ENCODE measurements at regions not wholly inside any gene's neighbourhood (a gene's known extent, or its start where the extent isn't known, plus 50 kb on each side); places are given as distances from the start of the nearest gene placed in this dataset.

DNA sequence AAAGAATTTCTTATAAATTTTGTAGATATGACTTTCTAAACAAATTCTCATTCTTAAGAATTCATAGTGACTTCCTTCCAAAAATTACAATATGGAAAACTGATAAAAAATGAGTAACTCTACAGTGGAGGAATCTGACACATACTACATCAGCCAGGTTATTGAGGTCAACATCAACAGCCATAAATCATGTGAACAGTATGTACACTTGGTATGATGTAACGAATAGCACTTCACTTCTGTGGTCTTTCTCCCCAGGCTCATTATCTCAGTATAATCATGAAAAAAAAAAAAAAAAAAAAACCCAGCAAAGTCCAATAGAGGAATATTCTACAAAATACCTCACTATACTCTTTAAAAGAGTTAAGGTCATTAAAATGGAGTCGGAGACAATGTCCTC, 111.2 kb upstream of the SUCLG2 start:
- BruUV-seq (replicated peaks), result no TSS peak
- CTCF ChIA-PET (ENCODE audit: unreplicated experiment), result no interaction called here
- TF ChIP-seq, protein P1, sequence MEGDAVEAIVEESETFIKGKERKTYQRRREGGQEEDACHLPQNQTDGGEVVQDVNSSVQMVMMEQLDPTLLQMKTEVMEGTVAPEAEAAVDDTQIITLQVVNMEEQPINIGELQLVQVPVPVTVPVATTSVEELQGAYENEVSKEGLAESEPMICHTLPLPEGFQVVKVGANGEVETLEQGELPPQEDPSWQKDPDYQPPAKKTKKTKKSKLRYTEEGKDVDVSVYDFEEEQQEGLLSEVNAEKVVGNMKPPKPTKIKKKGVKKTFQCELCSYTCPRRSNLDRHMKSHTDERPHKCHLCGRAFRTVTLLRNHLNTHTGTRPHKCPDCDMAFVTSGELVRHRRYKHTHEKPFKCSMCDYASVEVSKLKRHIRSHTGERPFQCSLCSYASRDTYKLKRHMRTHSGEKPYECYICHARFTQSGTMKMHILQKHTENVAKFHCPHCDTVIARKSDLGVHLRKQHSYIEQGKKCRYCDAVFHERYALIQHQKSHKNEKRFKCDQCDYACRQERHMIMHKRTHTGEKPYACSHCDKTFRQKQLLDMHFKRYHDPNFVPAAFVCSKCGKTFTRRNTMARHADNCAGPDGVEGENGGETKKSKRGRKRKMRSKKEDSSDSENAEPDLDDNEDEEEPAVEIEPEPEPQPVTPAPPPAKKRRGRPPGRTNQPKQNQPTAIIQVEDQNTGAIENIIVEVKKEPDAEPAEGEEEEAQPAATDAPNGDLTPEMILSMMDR (conservative IDR thresholded peaks at IDR 0.05; ENCODE audit: low read length), result no peak
- TF ChIP-seq EZH2phosphoT487 (IDR thresholded peaks at IDR 0.05; ENCODE audit: borderline replicate concordance, low read depth, low read length), result no peak
- H3K4me3 ChIP-seq (ENCODE audit: low read depth, low read length, poor library complexity, severe bottlenecking), result no peak overlapping the region
- H4K20me1 ChIP-seq (ENCODE audit: insufficient read depth, low read length), result no peaks in the 10 kb centered on the region
- no peaks in the 10 kb centered on the region for H3K9me2 ChIP-seq (ENCODE audit: insufficient read depth, low read length)
- H3K27ac ChIP-seq (ENCODE audit: low read depth, low read length, poor library complexity, severe bottlenecking), result no peak overlapping the region
- no peak overlapping the region for H2AFZ ChIP-seq (ENCODE audit: low read length)
- H3K79me2 ChIP-seq (ENCODE audit: insufficient read depth, low read depth, low read length), result no peaks in the 10 kb centered on the region
- no peaks in the 10 kb centered on the region for H3K4me1 ChIP-seq (ENCODE audit: insufficient read depth, low read length, poor library complexity, severe bottlenecking)
- POLR2A ChIA-PET, result interaction anchor here (0.7 kb wide), 1 partner anchor 55 kb away, joined by 3 read pairs; no protein-coding TSS in a partner anchor
- intact Hi-C loops (cut with micrococcal nuclease; ENCODE audit: unreplicated experiment), result no loop called here
- H3K36me3 ChIP-seq (ENCODE audit: insufficient read depth, low read length), result no peaks in the 10 kb centered on the region
- H3K9me3 ChIP-seq (ENCODE audit: low read length), result no peaks in the 10 kb centered on the region
- no peak for DNase-seq (ENCODE audit: low spot score)
- H3K4me2 ChIP-seq (ENCODE audit: low read length), result no peak overlapping the region

DNA sequence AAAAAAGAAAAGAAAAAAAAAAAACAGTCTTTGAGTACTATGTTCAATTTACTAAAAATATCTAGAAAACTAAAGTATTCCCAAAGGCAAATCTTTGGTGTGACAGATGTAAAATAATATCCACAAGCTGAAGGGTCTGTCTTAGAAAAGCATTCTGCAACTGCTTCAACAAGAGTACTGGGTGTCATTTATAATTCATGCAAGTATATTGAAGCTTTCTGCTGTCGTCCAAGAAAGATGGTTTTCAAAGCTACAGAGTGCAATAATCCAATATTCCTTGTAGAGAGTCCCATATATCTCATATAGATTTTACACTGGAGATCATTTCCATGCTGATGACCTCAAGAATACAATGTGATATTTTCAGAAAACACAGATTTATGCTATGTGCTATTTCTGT, 90.9 kb upstream of the SUCLG2 start:
- Histone ChIP-seq H2AFZ (ENCODE audit: low read length) (no peak overlapping the region), H3K4me3 (ENCODE audit: low read depth, low read length, poor library complexity, severe bottlenecking) (no peak overlapping the region), H3K4me2 (ENCODE audit: low read length) (no peak overlapping the region), H3K4me1 (ENCODE audit: insufficient read depth, low read length, poor library complexity, severe bottlenecking) (no peaks in the 10 kb centered on the region), H3K9me2 (ENCODE audit: insufficient read depth, low read length) (0 out of 2 replicates have a peak, but pooled peaks cover 4% of the 10 kb centered on the region), H3K79me2 (ENCODE audit: insufficient read depth, low read depth, low read length) (no peaks in the 10 kb centered on the region), H4K20me1 (ENCODE audit: insufficient read depth, low read length) (no peaks in the 10 kb centered on the region), H3K9me3 (ENCODE audit: low read length) (0 out of 2 replicates have a peak, but pooled peaks cover 8% of the 10 kb centered on the region), H3K36me3 (ENCODE audit: insufficient read depth, low read length) (no peaks in the 10 kb centered on the region), H3K27ac (ENCODE audit: low read depth, low read length, poor library complexity, severe bottlenecking) (no peak overlapping the region)
- no TSS peak for BruUV-seq (replicated peaks)
- no peak for DNase-seq (ENCODE audit: low spot score)
- CTCF ChIA-PET (ENCODE audit: unreplicated experiment), result no interaction called here
- no peak for TF ChIP-seq EZH2phosphoT487 (IDR thresholded peaks at IDR 0.05; ENCODE audit: borderline replicate concordance, low read depth, low read length)
- TF ChIP-seq, protein P1 (conservative IDR thresholded peaks at IDR 0.05; ENCODE audit: low read length), result no peak
- intact Hi-C loops (cut with micrococcal nuclease; ENCODE audit: unreplicated experiment), result no loop called here
- POLR2A ChIA-PET, result interaction anchor here (0.7 kb wide), 1 partner anchor 1429 kb away, joined by 3 read pairs; no protein-coding TSS in a partner anchor

- Histone ChIP-seq H3K9me2 (ENCODE audit: insufficient read depth, low read length) (0 out of 2 replicates have a peak, but pooled peaks cover 4% of the 10 kb centered on the region), H3K4me1 (ENCODE audit: insufficient read depth, low read length, poor library complexity, severe bottlenecking) (no peaks in the 10 kb centered on the region), H4K20me1 (ENCODE audit: insufficient read depth, low read length) (no peaks in the 10 kb centered on the region), H3K79me2 (ENCODE audit: insufficient read depth, low read depth, low read length) (no peaks in the 10 kb centered on the region), H3K4me3 (ENCODE audit: low read depth, low read length, poor library complexity, severe bottlenecking) (no peak overlapping the region), H3K4me2 (ENCODE audit: low read length) (no peak overlapping the region), H3K36me3 (ENCODE audit: insufficient read depth, low read length) (no peaks in the 10 kb centered on the region), H3K27ac (ENCODE audit: low read depth, low read length, poor library complexity, severe bottlenecking) (no peak overlapping the region), H2AFZ (ENCODE audit: low read length) (no peak overlapping the region), H3K9me3 (ENCODE audit: low read length) (0 out of 2 replicates have a peak, but pooled peaks cover 4% of the 10 kb centered on the region)
- TF ChIP-seq, protein P1 (conservative IDR thresholded peaks at IDR 0.05; ENCODE audit: low read length), result no peak
- ChIA-PET CTCF (ENCODE audit: unreplicated experiment) (no interaction called here), POLR2A (no interaction called here)
- intact Hi-C loops (cut with micrococcal nuclease; ENCODE audit: unreplicated experiment), result no loop called here
- no TSS peak for BruUV-seq (replicated peaks)
- DNase-seq (ENCODE audit: low spot score), result no peak
Observed at GRCh38 chr3:67744699-67745098, 90.3 kb upstream of the SUCLG2 start.
